Ectodermal cell (in vitro differentiated cells): ENCODE measurements at regions not wholly inside any gene's neighbourhood (a gene's known extent, or its start where the extent isn't known, plus 50 kb on each side); places are given as distances from the start of the nearest gene placed in this dataset.

Experiments
- H3K27ac ChIP-seq: 2 replicates; pipeline ENCODE4 v1.7.0; 2013; ENCODE audit warnings: mild to moderate bottlenecking, low read depth, low read length; ENCODE audit not compliant: insufficient read depth, poor library complexity, severe bottlenecking
- H3K27me3 ChIP-seq: 2 replicates; pipeline ENCODE4 v1.7.0; 2013; ENCODE audit warnings: mild to moderate bottlenecking, low read length; ENCODE audit not compliant: insufficient read depth, control insufficient read depth, poor library complexity, severe bottlenecking
- H3K36me3 ChIP-seq: one replicate; pipeline ENCODE4 v1.7.0; 2013; ENCODE audit warnings: low read length; ENCODE audit not compliant: control insufficient read depth, insufficient read depth
- H3K4me1 ChIP-seq: one replicate; pipeline ENCODE4 v1.7.0; 2013; ENCODE audit warnings: low read length; ENCODE audit not compliant: control insufficient read depth, insufficient read depth
- H3K4me3 ChIP-seq: 2 replicates; pipeline ENCODE4 v1.7.0; 2013; ENCODE audit warnings: low read depth, low read length, control low read depth; ENCODE audit not compliant: insufficient read depth
- H3K9me3 ChIP-seq: 2 replicates; pipeline ENCODE4 v1.7.0; 2013; ENCODE audit warnings: mild to moderate bottlenecking, low read length, moderate library complexity; ENCODE audit not compliant: control insufficient read depth
- WGBS, 2 experiments: methylation state at CpG; one replicate each; pipeline ENCODE4 v1.1.7; 2013; ENCODE audit warnings: missing lambda C conversion rate in 2 of 2; 5-methylcytosine and 5-hydroxymethylcytosine counted together

DNA sequence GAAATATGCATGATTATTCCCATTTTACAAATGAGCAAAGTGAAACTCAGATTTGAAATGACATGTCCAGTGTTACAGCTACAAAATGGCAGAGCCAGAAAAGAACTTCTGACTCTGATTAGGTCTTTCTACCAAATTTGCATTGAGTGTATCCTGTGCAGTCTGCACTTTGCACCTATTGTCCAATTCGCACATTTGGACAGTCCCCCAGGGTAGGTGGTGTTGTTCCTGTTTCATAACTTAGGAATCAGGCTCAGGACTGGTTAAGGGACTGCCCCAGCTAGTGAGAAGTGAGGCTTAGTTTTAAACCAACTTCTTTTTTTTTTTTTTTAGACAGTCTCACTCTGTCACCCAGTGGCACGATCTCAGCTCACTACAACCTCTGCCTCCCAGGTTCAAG is 137.9 kb upstream of the NALF2 start:
- H3K9me3 ChIP-seq = no peaks in the 10 kb centered on the region
- no peaks in the 10 kb centered on the region for H3K36me3 ChIP-seq
- 95 to 100% methylated on average over 1 to 2 of the region's 2 CpGs for WGBS, 2 experiments
- no peak overlapping the region for H3K27ac ChIP-seq
- H3K4me1 ChIP-seq = no peaks in the 10 kb centered on the region
- no peaks in the 10 kb centered on the region for H3K27me3 ChIP-seq
- no peak overlapping the region for H3K4me3 ChIP-seq

DNA sequence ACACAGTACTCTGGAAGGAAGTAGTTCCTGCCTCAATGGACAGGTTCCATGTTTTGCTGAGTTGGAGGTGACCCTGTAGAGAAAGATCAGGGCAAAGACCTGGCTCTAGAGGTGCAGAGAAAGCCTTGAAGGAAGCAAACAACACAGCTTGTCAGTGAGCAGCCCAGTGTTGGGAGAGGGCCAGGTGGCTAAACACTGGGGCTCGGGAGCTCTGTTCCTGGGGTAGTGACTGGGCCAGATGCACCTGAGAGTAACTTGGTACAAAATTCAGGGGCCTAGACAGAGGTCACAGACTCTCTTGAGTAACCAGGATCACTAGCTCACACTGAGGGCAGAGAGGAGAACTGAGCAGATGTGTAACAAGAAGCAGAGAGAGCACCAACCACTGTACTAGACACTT is 138.4 kb upstream of the NALF2 start:
- Histone ChIP-seq H3K27me3 (no peaks in the 10 kb centered on the region), H3K36me3 (no peaks in the 10 kb centered on the region), H3K4me1 (no peaks in the 10 kb centered on the region), H3K4me3 (no peak overlapping the region), H3K27ac (no peak overlapping the region), H3K9me3 (no peaks in the 10 kb centered on the region)
- WGBS, 2 experiments = 89 to 91% methylated on average over 1 of the region's 1 CpG

DNA sequence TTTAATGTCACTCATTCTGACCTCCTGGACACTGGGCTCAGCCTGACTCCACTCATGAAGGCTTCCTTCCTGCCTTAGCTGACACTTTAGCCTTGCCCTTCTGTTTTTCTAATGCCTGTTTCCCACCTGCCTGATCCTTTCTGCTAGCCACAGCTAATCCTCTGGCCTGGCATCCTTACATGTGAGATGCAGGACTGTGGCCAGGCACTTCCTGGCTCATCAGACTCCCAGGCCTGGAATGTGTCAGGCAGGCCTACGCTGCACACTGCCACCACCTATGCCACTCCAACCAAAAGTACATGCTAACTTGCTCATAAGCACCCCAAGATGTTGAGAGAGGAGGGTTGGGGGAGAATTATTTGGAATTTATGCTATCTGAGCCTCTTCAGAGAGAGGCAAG is 138.8 kb upstream of the NALF2 start:
- WGBS, 2 experiments = 100% methylated on average over 1 of the region's 1 CpG; no CpG with 5 or more reads in 1 of the 2 experiments
- H3K27ac ChIP-seq = no peak overlapping the region
- no peaks in the 10 kb centered on the region for H3K27me3 ChIP-seq
- no peaks in the 10 kb centered on the region for H3K4me1 ChIP-seq
- H3K36me3 ChIP-seq = no peaks in the 10 kb centered on the region
- H3K9me3 ChIP-seq = no peaks in the 10 kb centered on the region
- no peak overlapping the region for H3K4me3 ChIP-seq

DNA sequence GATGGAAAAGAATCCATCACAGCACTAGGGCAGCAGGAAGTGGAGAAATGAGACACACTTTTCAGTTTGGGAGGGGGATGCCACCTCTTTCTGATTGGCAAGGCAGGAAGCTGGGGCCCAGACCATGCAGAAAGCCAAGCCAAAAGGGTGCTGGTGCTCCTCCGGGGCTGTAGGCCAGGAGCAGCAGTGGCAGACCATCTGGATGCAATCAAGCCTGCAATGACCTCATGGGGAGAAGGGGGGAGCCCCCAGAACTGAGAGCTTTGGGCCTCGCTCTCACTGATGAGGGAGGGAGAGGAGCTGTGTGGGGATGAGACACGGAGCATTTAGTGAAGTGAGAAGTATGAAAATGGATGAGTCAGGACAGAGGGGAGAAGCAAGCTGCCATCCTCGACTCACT is 141.3 kb upstream of the NALF2 start:
- Histone ChIP-seq H3K36me3 (no peaks in the 10 kb centered on the region), H3K27me3 (no peaks in the 10 kb centered on the region), H3K4me3 (no peak overlapping the region), H3K27ac (no peak overlapping the region), H3K4me1 (no peaks in the 10 kb centered on the region), H3K9me3 (no peaks in the 10 kb centered on the region)
- 89% methylated on average over 4 of the region's 4 CpGs for WGBS, 2 experiments

DNA sequence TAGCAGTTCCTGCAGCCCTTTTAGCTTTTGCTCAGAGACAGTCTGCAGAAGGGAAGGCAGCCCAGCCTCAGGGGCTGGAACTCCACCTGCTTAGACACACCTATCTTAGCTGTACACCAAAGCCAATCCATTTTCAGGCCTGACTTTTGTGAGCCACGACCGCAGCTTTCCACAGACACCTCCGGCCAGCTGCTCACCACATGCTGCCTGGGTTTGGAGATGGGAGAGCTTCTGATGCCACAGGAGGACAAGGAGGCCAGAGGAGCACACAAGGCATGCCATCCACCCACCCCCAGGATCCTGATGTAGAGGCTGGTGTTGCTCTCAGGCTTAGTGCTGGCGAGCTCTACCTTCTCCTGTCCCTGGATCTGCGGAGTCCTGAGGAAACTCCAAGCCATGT is 141.8 kb upstream of the NALF2 start:
- Histone ChIP-seq H3K27ac (no peak overlapping the region), H3K4me1 (no peaks in the 10 kb centered on the region), H3K4me3 (no peak overlapping the region), H3K36me3 (no peaks in the 10 kb centered on the region), H3K9me3 (no peaks in the 10 kb centered on the region), H3K27me3 (no peaks in the 10 kb centered on the region)
- 69 to 71% methylated on average over 5 of the region's 5 CpGs for WGBS, 2 experiments

DNA sequence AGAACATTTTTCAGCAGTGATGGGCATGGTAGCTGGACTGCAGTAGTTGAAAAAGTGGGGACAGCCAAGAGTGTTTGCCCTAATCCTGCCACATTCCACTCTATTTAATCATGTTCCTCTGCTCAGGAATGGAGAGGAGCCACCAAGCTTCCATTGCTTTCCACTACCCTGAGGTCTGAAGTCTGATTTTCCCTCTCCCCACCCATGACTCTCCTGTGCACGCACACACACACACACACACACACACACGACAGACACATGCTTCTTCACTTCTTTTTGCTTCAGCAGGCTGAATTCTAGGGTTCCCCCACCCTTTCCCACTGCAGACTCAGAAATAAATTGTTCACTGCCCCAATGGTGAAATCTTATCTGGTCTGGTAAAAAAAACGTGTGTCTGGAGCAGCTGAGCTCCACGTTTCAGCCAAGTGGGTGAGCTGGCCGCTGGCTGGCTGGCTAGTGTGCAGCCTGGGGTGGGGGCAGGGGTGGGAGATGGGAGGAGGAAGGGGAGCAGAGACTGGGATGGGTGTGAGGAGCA is 142.7 kb upstream of the NALF2 start:
- Histone ChIP-seq H3K4me1 (no peaks in the 10 kb centered on the region), H3K36me3 (no peaks in the 10 kb centered on the region), H3K4me3 (no peak overlapping the region), H3K27ac (no peak overlapping the region), H3K27me3 (no peaks in the 10 kb centered on the region), H3K9me3 (no peaks in the 10 kb centered on the region)
- WGBS, 2 experiments = 40 to 51% methylated on average over 5 of the region's 5 CpGs

DNA sequence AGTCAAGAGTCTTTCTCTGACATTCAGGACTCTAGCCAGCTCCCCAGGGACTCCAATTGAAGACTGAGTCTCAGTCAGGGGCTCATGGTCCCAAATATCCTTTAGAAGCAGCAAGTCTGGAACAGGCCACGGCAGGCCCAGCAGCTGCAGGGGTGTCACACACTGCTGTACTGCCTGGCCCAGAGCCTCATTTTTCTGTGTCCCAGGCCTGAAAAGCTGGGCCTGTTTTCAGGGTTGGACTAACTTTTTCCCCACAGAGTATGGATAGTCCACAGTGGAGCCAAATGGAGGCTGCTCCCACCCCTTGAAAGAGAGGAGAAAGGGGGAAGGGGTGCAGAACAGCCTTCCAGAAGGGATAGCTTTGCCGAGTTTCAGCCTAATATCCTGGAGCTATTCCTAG is 146.8 kb upstream of the NALF2 start:
- no peaks in the 10 kb centered on the region for H3K27me3 ChIP-seq
- H3K36me3 ChIP-seq = no peaks in the 10 kb centered on the region
- H3K4me1 ChIP-seq = no peaks in the 10 kb centered on the region
- H3K9me3 ChIP-seq = no peaks in the 10 kb centered on the region
- WGBS, 2 experiments = 74 to 77% methylated on average over 2 of the region's 2 CpGs
- no peak overlapping the region for H3K27ac ChIP-seq
- no peak overlapping the region for H3K4me3 ChIP-seq

DNA sequence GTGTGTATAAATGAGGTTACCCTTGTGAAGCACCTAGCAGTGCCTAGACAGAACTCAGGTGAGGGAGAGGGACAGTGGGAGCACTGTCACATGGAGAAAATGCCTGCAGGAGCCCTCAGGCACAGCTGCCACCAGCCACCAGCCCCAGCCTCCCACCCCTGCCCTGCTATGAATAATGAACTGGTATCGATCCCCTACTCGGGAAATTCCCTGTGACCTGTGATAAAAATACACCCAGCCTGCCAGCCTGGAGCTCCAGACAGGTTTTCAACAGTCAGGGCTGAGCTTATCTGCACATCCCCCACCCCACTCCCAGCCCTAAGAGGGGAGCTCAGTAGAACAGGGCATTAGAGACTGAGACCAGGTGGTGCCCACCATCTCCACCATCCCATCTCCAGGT is 159.6 kb upstream of the PJA1 start:
- H3K27me3 ChIP-seq = no peaks in the 10 kb centered on the region
- H3K27ac ChIP-seq = no peak overlapping the region
- no peak overlapping the region for H3K4me3 ChIP-seq
- H3K9me3 ChIP-seq = no peaks in the 10 kb centered on the region
- H3K4me1 ChIP-seq = peaks cover 6% of the 10 kb centered on the region
- no peaks in the 10 kb centered on the region for H3K36me3 ChIP-seq
- WGBS, 2 experiments = 85 to 92% methylated on average over 2 of the region's 2 CpGs

DNA sequence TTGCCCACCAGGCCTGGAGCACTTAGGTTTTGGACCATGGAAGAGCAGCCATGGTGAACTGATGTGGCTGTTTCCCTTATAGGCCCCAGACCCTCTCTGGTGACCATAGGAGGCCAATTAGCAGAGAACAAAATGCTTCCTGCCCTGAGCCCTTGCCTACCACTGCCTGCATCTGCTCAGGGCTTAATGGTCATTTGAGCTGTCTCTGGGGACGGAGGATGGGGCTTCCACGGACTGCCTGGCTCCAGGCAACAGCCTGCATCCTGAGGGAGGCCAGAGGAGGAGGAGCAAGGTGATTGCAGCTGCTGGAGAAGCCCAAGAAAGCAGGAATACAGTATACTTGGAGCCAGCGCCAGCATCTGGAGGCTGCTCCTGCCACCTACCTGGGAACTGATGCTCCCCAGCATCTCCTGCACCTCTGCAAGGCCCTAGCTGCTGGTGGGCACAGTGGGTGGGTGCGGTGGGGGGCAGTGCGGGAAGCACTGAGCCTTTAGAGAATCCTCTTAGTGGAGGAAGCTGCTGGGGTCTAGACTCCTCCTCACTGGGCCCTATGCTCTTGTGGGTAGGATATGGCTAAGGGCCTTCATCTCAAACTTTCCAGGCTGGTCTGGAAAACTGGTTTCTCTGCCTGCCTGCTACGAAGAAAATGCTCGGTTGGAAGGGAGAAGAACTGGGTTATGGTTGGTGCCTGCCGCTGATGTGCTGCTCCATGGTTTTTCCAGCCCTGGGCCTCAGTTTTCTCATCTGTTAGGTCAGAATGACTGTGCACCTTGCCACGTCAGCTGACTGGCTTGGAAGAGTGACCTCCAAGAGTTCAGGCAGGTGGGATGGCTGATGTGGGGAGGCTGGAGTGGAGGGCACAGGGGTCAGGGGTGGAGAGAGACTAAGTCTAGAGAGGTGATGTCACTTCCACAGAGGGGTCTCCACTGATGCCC is 158.8 kb upstream of the PJA1 start:
- Histone ChIP-seq H3K27me3 (no peaks in the 10 kb centered on the region), H3K9me3 (no peaks in the 10 kb centered on the region), H3K27ac (no peak overlapping the region), H3K4me1 (peaks cover 9% of the 10 kb centered on the region), H3K36me3 (no peaks in the 10 kb centered on the region), H3K4me3 (no peak overlapping the region)
- WGBS, 2 experiments = 72 to 77% methylated on average over 9 of the region's 9 CpGs

DNA sequence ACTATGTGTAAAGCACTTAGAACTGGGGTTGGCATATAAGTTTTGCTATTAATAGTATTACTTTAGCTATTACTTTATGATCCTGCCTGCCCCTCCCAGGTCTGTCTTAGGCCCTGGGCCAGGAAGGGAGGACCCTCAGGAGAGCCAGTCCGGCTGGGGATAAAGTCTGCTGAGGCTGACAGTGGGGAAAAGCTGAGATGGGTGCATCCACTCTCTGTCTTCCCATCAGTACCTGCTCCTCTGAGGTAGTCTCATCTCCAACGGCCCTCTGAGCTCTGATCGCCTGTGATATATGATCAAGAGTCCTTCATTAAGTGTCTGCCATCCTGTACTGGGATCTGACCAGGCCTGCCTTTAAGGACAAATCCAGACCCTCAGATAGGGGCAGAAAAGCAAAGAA is 156.5 kb upstream of the PJA1 start:
- no peak overlapping the region for H3K4me3 ChIP-seq
- H3K9me3 ChIP-seq = no peaks in the 10 kb centered on the region
- no peaks in the 10 kb centered on the region for H3K27me3 ChIP-seq
- H3K4me1 ChIP-seq = peaks cover 22% of the 10 kb centered on the region
- no peak overlapping the region for H3K27ac ChIP-seq
- WGBS, 2 experiments = 83 to 91% methylated on average over 3 of the region's 3 CpGs
- no peaks in the 10 kb centered on the region for H3K36me3 ChIP-seq
